Inflammatory macrophage treated with lipopolysaccharide for 4 hours (primary cell): ENCODE measurements at regions not wholly inside any gene's neighbourhood (a gene's known extent, or its start where the extent isn't known, plus 50 kb on each side); places are given as distances from the start of the nearest gene placed in this dataset.
"Not testable (repeated sequence)": the region's sequence is repeated elsewhere in the genome, so short reads cannot be mapped to it uniquely, and the experiment has no call there.

ENCODE experiments used
- DNase-seq: peaks from one replicate; pipeline ENCODE4 v3.0.0-alpha.2; 2020

DNA sequence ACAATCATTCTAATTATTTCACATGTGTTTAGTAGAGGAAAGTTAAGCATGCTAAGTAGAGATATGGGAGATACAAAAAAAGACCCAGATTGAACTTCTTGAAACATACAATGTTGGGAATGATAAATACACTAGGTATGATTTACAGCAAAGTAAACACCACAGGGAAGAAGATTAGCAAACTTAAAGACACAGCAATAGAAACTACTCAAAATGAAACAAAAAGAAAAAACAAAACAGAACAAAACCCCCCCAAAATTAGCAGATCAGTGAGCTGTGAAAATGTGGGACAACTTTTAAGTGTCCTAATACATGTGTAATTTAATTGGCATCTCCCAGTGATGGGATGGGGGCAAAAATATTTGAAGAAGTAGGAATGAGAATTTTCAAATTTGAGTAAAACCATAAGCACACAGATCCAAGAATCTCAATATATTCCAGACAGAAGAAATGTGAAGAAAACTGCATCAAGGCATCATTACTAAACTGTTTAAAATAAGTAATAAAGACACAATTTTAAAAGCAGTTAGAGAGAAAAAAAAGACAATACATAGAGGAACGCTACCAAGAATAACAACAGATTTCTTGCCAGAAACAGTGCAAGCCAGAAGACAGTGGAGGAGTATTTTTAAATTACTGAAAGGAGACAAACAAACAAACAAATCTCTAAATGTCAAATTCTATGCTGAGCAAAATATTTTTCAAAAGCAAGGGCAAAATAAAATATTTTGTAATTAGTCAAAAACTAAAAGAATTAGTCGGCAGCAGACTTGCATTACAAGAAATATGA is 473.7 kb downstream of the QKI start:
- peak; percentile 4 for DNase-seq

- DNase-seq = no peak
Observed at GRCh38 chr6:163886428-163886827, 471.9 kb downstream of the QKI start.

GRCh38 chr6:163883984-163884383 is 469.5 kb downstream of the QKI start:
- peak; percentile 80 for DNase-seq

DNA sequence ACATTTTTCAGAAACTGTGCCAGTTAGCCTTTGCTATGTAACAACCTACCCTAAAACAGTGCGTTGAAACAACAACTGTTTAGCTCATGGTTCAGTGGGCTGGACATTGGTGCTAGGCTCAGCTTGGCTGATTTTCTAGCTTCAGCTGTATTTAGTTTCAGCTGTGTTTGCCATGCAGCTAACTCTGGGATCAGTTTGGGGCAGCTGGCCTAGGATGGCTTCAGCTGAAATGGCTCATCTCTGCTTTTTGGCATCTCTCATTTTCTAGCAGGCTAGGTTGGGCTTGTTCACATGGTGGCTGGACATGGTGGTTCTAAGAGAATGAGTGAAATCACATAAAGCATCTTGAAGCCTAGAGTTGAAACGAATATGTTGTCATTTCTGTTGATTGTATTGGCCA is 464.2 kb downstream of the QKI start:
- no peak for DNase-seq

GRCh38 chr6:163877877-163878639 is 463.5 kb downstream of the QKI start:
- DNase-seq = no peak

- DNase-seq = no peak
Observed at GRCh38 chr6:163876391-163876790, 461.9 kb downstream of the QKI start.

GRCh38 chr6:163874784-163875183 is 460.3 kb downstream of the QKI start:
- no peak for DNase-seq

- no peak for DNase-seq
Observed at GRCh38 chr6:163872335-163872734, 457.8 kb downstream of the QKI start.

DNA sequence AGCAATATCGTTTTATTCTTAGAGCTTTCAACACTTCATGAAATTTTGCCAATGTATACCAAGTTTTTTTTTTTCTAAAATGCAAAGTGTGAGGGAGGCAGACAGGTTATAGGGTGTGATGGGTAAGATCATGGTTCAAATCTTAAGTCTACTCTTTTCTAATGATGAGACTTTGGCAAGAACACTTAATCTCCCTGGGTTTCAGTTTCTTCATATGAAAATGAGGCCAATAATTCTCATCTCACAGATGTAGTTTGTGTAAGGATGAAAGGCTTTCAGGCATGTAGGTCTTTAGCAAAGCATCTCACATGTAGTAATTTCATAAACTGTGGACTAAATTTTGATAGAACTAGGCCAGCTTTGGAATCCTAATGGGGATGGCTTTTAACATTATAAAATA is 457.1 kb downstream of the QKI start:
- DNase-seq = no peak

- no peak for DNase-seq
Observed at GRCh38 chr6:163867518-163868292, 453.2 kb downstream of the QKI start.

- no peak for DNase-seq
Observed at GRCh38 chr6:163866192-163866591, 451.7 kb downstream of the QKI start.

GRCh38 chr6:163863565-163863964 is 449.0 kb downstream of the QKI start:
- no peak for DNase-seq

DNA sequence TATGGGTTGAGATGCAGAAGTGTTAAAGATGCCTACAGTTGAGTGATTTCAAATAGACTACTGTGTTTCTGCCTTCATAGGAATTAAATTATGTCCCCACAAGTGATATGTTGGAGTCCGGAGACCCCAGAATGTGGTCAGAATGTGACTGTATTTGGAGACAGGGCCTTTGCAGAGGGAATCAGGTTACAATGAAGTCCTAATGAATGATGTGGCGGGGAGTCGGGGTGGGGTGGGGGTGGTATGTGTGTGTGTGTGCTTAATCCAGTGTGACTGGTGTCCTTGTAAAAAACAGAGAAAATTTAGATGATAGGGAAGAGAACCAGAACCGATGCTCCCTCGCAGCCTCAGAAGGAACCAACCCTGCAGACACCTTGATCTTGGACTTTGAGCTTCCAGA is 448.2 kb downstream of the QKI start:
- no peak for DNase-seq

GRCh38 chr6:163861627-163862026 is 447.1 kb downstream of the QKI start:
- no peak for DNase-seq

- DNase-seq = peak; percentile 37
Observed at GRCh38 chr6:163860287-163861081, 446.0 kb downstream of the QKI start.

GRCh38 chr6:163858870-163859269 is 444.4 kb downstream of the QKI start:
- DNase-seq = not testable (repeated sequence)

DNA sequence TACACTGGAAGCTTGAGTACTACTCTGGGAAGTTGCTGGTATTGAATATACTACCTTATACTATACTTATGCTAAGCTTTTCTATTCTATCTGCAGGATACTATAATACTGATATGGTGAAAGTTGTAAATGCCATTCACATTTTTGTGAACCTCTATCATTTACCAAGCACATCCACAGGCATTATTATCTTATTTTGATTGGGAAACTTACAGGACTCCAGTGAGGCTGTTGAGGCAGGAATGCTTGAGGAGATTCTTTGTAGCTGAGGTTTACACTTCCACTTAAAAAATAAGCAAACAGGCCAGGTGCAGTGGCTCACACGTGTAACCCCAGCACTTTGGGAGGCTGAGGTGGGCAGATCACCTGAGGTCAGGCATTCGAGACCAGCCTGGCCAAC is 442.9 kb downstream of the QKI start:
- no peak for DNase-seq

GRCh38 chr6:163850874-163851273 is 436.4 kb downstream of the QKI start:
- DNase-seq = no peak

DNA sequence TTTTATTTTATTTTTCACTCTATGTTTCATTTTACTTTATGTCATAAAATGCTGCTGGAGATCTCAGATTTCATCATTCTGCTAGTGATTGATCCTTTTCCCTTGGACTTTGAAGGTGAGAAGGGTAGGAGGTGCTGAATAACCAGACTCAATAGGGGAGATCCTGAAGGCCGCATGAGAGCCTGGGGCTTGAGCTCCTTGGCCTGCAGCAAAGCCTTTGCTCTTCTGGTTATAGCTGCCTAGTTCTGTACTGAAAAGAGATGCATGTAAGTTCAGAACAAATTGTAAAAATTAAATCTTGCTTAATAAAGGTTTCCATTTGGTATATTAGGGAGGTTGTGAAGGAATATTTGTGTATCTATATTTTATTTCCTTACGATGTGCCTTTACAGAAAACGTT is 430.2 kb downstream of the QKI start:
- no peak for DNase-seq

GRCh38 chr6:163844357-163844756 is 429.8 kb downstream of the QKI start:
- DNase-seq = no peak

GRCh38 chr6:163843218-163843617 is 428.7 kb downstream of the QKI start:
- DNase-seq = no peak

- no peak for DNase-seq
Observed at GRCh38 chr6:163842467-163842866, 427.9 kb downstream of the QKI start.

GRCh38 chr6:163841733-163842132 is 427.2 kb downstream of the QKI start:
- no peak for DNase-seq
